ENCODE measurements at regions not wholly inside any gene's neighbourhood (a gene's known extent, or its start where the extent isn't known, plus 50 kb on each side); places are given as distances from the start of the nearest gene placed in this dataset.

DNA sequence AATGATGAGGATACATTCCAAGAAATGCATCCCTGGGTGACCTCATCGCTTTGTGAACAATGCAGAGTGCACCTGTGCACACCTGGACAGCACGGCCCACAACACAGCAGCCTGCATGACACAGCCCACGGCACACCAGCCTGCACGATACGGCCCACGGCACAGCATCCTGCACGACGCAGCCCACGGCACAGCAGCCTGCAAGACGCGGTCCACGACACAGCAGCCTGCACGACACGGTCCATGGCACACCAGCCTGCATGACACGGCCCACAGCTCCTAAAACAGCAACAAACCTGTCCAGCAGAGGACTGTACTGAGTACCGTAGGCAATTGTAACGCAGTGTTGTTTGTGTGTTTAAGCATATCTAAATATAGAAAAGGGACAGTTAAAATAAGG is 134.7 kb upstream of the PPP2R2D start:
- TF ChIP-seq GATA3 (IDR thresholded peaks at IDR 0.05; ENCODE audit: low read depth, low read length) (no peak), GATA2 (IDR thresholded peaks at IDR 0.05; ENCODE audit: low read depth, low read length) (no peak)

DNA sequence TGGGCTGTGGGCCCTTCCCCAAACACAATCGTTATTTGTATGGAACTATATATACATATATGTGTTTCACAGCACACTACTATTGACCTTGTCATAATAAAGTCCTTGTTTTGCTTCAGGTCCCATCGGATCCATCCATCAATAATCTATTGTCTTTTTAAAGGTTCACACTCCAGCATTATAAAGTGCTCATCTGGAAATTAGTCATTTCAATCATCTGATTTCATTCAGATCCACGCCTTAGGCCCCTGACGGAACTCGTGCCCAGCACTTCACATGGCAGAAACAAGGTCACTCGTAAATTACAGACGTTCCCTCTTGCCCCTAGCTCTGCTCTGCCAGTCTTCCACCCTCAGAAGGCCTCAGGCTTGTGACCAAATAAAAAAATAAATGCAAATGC is 133.1 kb upstream of the PPP2R2D start:
- TF ChIP-seq GATA3 (IDR thresholded peaks at IDR 0.05; ENCODE audit: low read depth, low read length) (no peak), GATA2 (IDR thresholded peaks at IDR 0.05; ENCODE audit: low read depth, low read length) (no peak)

- no peak for TF ChIP-seq GATA2 (IDR thresholded peaks at IDR 0.05; ENCODE audit: low read depth, low read length)
These were observed 131.0 kb upstream of the PPP2R2D start for GRCh38 chr10:131769571-131770410.

GRCh38 chr10:131770946-131771633 is 129.7 kb upstream of the PPP2R2D start:
- TF ChIP-seq GATA3 (IDR thresholded peaks at IDR 0.05; ENCODE audit: low read depth, low read length) = no peak
- TF ChIP-seq GATA2 (IDR thresholded peaks at IDR 0.05; ENCODE audit: low read depth, low read length) = no peak

GRCh38 chr10:131771634-131772358 is 129.0 kb upstream of the PPP2R2D start:
- TF ChIP-seq GATA2 (IDR thresholded peaks at IDR 0.05; ENCODE audit: low read depth, low read length) (no peak), GATA3 (IDR thresholded peaks at IDR 0.05; ENCODE audit: low read depth, low read length) (no peak)

- peak; percentile 14; the same call in 1 of the 2 replicates for TF ChIP-seq GATA2 (IDR thresholded peaks at IDR 0.05; ENCODE audit: low read depth, low read length)
- no peak for TF ChIP-seq GATA3 (IDR thresholded peaks at IDR 0.05; ENCODE audit: low read depth, low read length)
These were observed 128.4 kb upstream of the PPP2R2D start for GRCh38 chr10:131772441-131772840.

GRCh38 chr10:131773370-131774343 is 127.2 kb upstream of the PPP2R2D start:
- no peak for TF ChIP-seq GATA2 (IDR thresholded peaks at IDR 0.05; ENCODE audit: low read depth, low read length)
- no peak for TF ChIP-seq GATA3 (IDR thresholded peaks at IDR 0.05; ENCODE audit: low read depth, low read length)

GRCh38 chr10:131774681-131775085 is 126.1 kb upstream of the PPP2R2D start:
- TF ChIP-seq GATA2 (IDR thresholded peaks at IDR 0.05; ENCODE audit: low read depth, low read length) (no peak), GATA3 (IDR thresholded peaks at IDR 0.05; ENCODE audit: low read depth, low read length) (no peak)

DNA sequence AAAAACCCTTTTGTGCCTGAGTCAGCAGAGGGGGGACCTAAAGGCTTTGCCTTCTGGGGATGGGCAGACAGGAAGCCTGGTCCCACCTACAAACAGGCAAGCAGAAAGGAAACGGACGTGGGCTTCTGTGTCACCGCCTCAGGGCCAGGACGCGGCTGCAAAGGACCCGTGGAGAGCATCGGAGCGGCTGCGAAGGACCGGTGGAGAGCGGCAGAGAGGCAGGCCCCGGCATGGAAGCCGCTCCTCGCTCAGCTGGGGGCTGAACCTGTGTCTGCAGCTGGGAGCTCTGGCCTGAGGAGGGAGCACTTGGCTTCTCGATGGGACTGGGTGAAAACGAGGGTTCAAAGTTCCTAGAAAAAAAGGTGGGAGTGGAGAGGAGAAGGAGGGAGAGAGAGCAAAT is 125.4 kb upstream of the PPP2R2D start:
- TF ChIP-seq GATA2 (IDR thresholded peaks at IDR 0.05; ENCODE audit: low read depth, low read length) (no peak), GATA3 (IDR thresholded peaks at IDR 0.05; ENCODE audit: low read depth, low read length) (no peak)

DNA sequence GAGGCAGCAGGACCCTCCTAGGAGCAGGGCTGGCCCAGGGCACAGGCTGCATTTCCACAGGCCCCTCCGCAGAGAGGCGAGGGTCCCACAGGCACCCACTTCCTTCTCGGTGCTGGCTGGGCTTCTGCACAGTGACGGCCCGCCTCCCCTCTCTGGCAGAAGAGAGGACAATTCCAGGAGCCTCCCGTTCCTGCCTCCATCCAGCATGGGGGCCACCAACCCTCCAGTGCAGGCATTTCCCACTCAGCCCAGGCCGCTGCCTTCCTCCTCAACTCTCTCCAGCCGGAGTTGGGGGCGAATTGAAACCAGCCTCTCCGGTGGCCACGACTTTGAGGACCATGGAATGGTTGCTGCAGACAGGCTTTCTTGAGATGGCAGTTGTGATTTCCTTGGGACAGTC is 125.0 kb upstream of the PPP2R2D start:
- TF ChIP-seq GATA3 (IDR thresholded peaks at IDR 0.05; ENCODE audit: low read depth, low read length) = no peak
- TF ChIP-seq GATA2 (IDR thresholded peaks at IDR 0.05; ENCODE audit: low read depth, low read length) = no peak

GRCh38 chr10:131776496-131776895 is 124.3 kb upstream of the PPP2R2D start:
- TF ChIP-seq GATA2 (IDR thresholded peaks at IDR 0.05; ENCODE audit: low read depth, low read length) (no peak), GATA3 (IDR thresholded peaks at IDR 0.05; ENCODE audit: low read depth, low read length) (no peak)

GRCh38 chr10:131777162-131777561 is 123.6 kb upstream of the PPP2R2D start:
- TF ChIP-seq GATA3 (IDR thresholded peaks at IDR 0.05; ENCODE audit: low read depth, low read length) (no peak), GATA2 (IDR thresholded peaks at IDR 0.05; ENCODE audit: low read depth, low read length) (no peak)

GRCh38 chr10:131777921-131778320 is 122.9 kb upstream of the PPP2R2D start:
- no peak for TF ChIP-seq GATA3 (IDR thresholded peaks at IDR 0.05; ENCODE audit: low read depth, low read length)
- TF ChIP-seq GATA2 (IDR thresholded peaks at IDR 0.05; ENCODE audit: low read depth, low read length) = no peak

Measured in SH-SY5Y (cell line).